Nephron progenitor cell (in vitro differentiated cells): ENCODE measurements at regions not wholly inside any gene's neighbourhood (a gene's known extent, or its start where the extent isn't known, plus 50 kb on each side); places are given as distances from the start of the nearest gene placed in this dataset.

Source experiments
- DNase-seq: peaks from one replicate; pipeline ENCODE4 v3.0.0; 2021
- H3K27ac Mint-ChIP-seq: 2 replicates; pipeline ENCODE4 v1.8.0; 2021; ENCODE audit warnings: mild to moderate bottlenecking, moderate library complexity, mixed read lengths
- H3K27me3 Mint-ChIP-seq: 2 replicates; pipeline ENCODE4 v1.8.0; 2021; ENCODE audit warnings: mild to moderate bottlenecking, low read depth, mixed read lengths; ENCODE audit not compliant: poor library complexity
- H3K36me3 Mint-ChIP-seq: 2 replicates; pipeline ENCODE4 v1.8.0; 2021; ENCODE audit warnings: low read depth, mixed read lengths
- H3K4me1 Mint-ChIP-seq: 2 replicates; pipeline ENCODE4 v1.8.0; 2021; ENCODE audit warnings: mixed read lengths
- H3K4me3 Mint-ChIP-seq: 2 replicates; pipeline ENCODE4 v1.8.0; 2021; ENCODE audit warnings: mild to moderate bottlenecking, moderate library complexity, mixed read lengths
- H3K9me3 Mint-ChIP-seq: 2 replicates; pipeline ENCODE4 v1.8.0; 2021; ENCODE audit warnings: mild to moderate bottlenecking, moderate library complexity, mixed read lengths
- TF ChIP-seq, protein P1 (sequence below): fragments of 200-600 bp; sonication (generic); IDR thresholded peaks from 2 replicates; pipeline ENCODE4 v1.5.0; 2021; ENCODE audit warnings: antibody characterized with exemption

GRCh38 chr1:223010582-223011504 lies 132.2 kb downstream of the TLR5 start:
- Mint-ChIP-seq H3K27ac (peak overlapping the region; percentile 86), H3K4me1 (peaks cover 97% of the 10 kb centered on the region), H3K27me3 (no peaks in the 10 kb centered on the region), H3K9me3 (no peaks in the 10 kb centered on the region), H3K4me3 (peak overlapping the region; percentile 39), H3K36me3 (peaks cover 6% of the 10 kb centered on the region)
- TF ChIP-seq, protein P1, sequence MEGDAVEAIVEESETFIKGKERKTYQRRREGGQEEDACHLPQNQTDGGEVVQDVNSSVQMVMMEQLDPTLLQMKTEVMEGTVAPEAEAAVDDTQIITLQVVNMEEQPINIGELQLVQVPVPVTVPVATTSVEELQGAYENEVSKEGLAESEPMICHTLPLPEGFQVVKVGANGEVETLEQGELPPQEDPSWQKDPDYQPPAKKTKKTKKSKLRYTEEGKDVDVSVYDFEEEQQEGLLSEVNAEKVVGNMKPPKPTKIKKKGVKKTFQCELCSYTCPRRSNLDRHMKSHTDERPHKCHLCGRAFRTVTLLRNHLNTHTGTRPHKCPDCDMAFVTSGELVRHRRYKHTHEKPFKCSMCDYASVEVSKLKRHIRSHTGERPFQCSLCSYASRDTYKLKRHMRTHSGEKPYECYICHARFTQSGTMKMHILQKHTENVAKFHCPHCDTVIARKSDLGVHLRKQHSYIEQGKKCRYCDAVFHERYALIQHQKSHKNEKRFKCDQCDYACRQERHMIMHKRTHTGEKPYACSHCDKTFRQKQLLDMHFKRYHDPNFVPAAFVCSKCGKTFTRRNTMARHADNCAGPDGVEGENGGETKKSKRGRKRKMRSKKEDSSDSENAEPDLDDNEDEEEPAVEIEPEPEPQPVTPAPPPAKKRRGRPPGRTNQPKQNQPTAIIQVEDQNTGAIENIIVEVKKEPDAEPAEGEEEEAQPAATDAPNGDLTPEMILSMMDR, result no peak
- no peak for DNase-seq

GRCh38 chr1:223011505-223011856 lies 131.6 kb downstream of the TLR5 start:
- H3K27ac Mint-ChIP-seq, result peak overlapping the region; percentile 86
- peaks cover 96% of the 10 kb centered on the region for H3K4me1 Mint-ChIP-seq
- TF ChIP-seq, protein P1, result no peak
- no peak overlapping the region for H3K4me3 Mint-ChIP-seq
- H3K36me3 Mint-ChIP-seq, result peaks cover 6% of the 10 kb centered on the region
- H3K9me3 Mint-ChIP-seq, result peaks cover under 1% of the 10 kb centered on the region
- no peak for DNase-seq
- peaks cover 1% of the 10 kb centered on the region for H3K27me3 Mint-ChIP-seq

DNA sequence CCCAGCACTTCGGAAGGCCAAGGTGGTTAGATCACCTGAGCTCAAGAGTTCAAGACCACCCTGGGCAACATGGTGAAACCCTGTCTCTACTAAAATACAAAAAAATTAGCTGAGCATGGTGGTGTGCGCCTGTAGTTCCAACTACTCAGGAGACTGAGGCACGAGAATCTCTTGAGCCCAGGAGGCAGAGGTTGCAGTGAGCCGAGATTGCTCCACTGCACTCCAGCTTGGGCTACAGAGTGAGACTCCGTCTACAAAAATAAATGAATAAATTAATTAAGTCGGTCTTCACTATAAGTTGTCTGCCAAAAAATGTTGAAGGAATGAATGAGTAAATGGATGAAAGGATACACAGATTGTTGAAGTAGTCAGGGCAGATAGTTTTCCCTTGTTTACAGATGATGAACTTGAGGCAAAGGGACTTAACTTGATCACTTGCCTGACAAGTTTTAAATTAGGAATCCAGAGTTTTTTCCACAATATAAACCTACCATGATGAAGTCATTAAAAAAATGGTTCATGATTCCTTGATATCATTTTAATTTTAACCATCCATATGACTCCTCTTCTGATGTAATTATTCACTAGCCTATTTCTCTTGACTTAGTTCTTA lies 130.8 kb downstream of the TLR5 start:
- Mint-ChIP-seq H3K27ac (peak overlapping the region; percentile 18), H3K4me3 (no peak overlapping the region), H3K4me1 (peaks cover 93% of the 10 kb centered on the region), H3K9me3 (peaks cover 5% of the 10 kb centered on the region), H3K36me3 (peaks cover 8% of the 10 kb centered on the region), H3K27me3 (peaks cover 2% of the 10 kb centered on the region)
- DNase-seq, result no peak
- TF ChIP-seq, protein P1, result no peak

DNA sequence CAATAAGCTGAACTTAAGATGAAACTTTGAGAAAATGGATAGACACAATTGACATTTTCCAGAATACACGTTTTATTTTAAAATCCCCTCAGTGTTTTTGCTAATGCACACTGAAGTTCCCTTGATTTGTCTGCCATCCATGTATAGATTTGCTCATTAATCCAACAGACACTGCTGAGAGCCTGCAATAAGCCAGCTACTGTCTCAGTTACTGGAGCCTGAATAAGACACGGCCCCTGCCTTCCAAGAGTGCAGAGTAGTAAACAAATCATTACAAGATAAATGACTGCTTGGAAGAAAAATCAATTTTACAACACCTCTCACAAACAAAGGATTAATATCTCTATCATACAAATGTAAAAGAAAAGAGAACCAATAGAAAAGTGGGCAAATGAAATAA lies 130.1 kb downstream of the TLR5 start:
- H3K9me3 Mint-ChIP-seq, result peaks cover 9% of the 10 kb centered on the region
- DNase-seq, result no peak
- H3K27me3 Mint-ChIP-seq, result peaks cover 2% of the 10 kb centered on the region
- H3K36me3 Mint-ChIP-seq, result peaks cover 12% of the 10 kb centered on the region
- TF ChIP-seq, protein P1, result no peak
- no peak overlapping the region for H3K27ac Mint-ChIP-seq
- H3K4me1 Mint-ChIP-seq, result peaks cover 90% of the 10 kb centered on the region
- H3K4me3 Mint-ChIP-seq, result no peak overlapping the region

- no peak for DNase-seq
- Mint-ChIP-seq H3K27me3 (peaks cover 2% of the 10 kb centered on the region), H3K4me1 (peaks cover 82% of the 10 kb centered on the region), H3K36me3 (peaks cover 17% of the 10 kb centered on the region), H3K27ac (peak overlapping the region; percentile 48), H3K9me3 (peaks cover 9% of the 10 kb centered on the region), H3K4me3 (no peak overlapping the region)
- TF ChIP-seq, protein P1, result no peak
Measured at GRCh38 chr1:223014142-223014873, 128.7 kb downstream of the TLR5 start.
